Caco-2 (cell line): ENCODE measurements at regions not wholly inside any gene's neighbourhood (a gene's known extent, or its start where the extent isn't known, plus 50 kb on each side); places are given as distances from the start of the nearest gene placed in this dataset.

Source experiments
- BruUV-seq: library from RNA; stranded (reverse); fragments of 400-500 nt; replicated peaks from 2 replicates; lab custom pipeline; 2021; lab: Mats Ljungman, UMichigan
- CTCF ChIA-PET: fragments of 300-600 bp; sonication (Branson Sonifier 250); formaldehyde crosslinking; loops from one replicate; lab custom pipeline; 2022; ENCODE audit warnings: antibody characterized with exemption; lab: Charles Lee
- POLR2A ChIA-PET: fragments of 300-600 bp; sonication (Branson Sonifier 250); formaldehyde crosslinking; loops from one replicate; lab custom pipeline; 2022; ENCODE audit warnings: antibody characterized with exemption; lab: Charles Lee
- DNase-seq, 2 experiments: peaks; one replicate each; pipeline versions ENCODE4 v3.0.0 to v3.0.0-alpha.2; 2020 to 2022
- H3K27me3 ChIP-seq: replicated peaks from 2 replicates; pipeline ENCODE4 v1.6.0; 2011; ENCODE audit warnings: low read length; ENCODE audit not compliant: control insufficient read depth, insufficient read depth
- H3K36me3 ChIP-seq: 2 replicates; pipeline ENCODE4 v1.5.1; 2011; ENCODE audit warnings: low read length; ENCODE audit not compliant: control insufficient read depth, insufficient read depth
- H3K4me1 ChIP-seq: fragments of 250-450 bp; sonication (Bioruptor Pico); 2 replicates; pipeline ENCODE4 v1.5.1; 2020; ENCODE audit warnings: mild to moderate bottlenecking
- H3K4me3 ChIP-seq: 2 replicates; pipeline ENCODE4 v1.5.1; 2011; ENCODE audit warnings: low read depth, mild to moderate bottlenecking, control low read depth, low read length
- H3K9me3 ChIP-seq: fragments of 250-450 bp; sonication (Bioruptor Pico); 2 replicates; pipeline ENCODE4 v1.5.1; 2020; ENCODE audit warnings: mild to moderate bottlenecking, moderate library complexity
- H3K27ac Mint-ChIP-seq: one replicate; pipeline ENCODE4 v1.8.0; 2022; ENCODE audit warnings: mixed read lengths; ENCODE audit not compliant: unreplicated experiment
- H3K27me3 Mint-ChIP-seq: one replicate; pipeline ENCODE4 v1.8.0; 2022; ENCODE audit warnings: mixed read lengths; ENCODE audit not compliant: insufficient read depth, unreplicated experiment
- H3K36me3 Mint-ChIP-seq: one replicate; pipeline ENCODE4 v1.8.0; 2022; ENCODE audit warnings: mild to moderate bottlenecking, mixed read lengths; ENCODE audit not compliant: insufficient read depth, unreplicated experiment
- H3K4me1 Mint-ChIP-seq: one replicate; pipeline ENCODE4 v1.8.0; 2022; ENCODE audit warnings: low read depth, mixed read lengths; ENCODE audit not compliant: unreplicated experiment
- H3K4me3 Mint-ChIP-seq: one replicate; pipeline ENCODE4 v1.8.0; 2022; ENCODE audit warnings: mild to moderate bottlenecking, moderate library complexity, mixed read lengths; ENCODE audit not compliant: unreplicated experiment
- H3K9me3 Mint-ChIP-seq: one replicate; pipeline ENCODE4 v1.8.0; 2022; ENCODE audit warnings: mixed read lengths; ENCODE audit not compliant: unreplicated experiment
- CTCF ChIP-seq, 2 experiments: fragments of 200-600 bp in 1 of 2; IDR thresholded peaks; 1 replicate in 1 of 2; 2 replicates in 1 of 2; pipeline versions ENCODE4 v1.5.1 to v1.8.0; 2011 to 2022; ENCODE audit warnings: antibody characterized with exemption in 1 of 2, control low read depth in 1 of 2, inconsistent platforms in 1 of 2, low read depth in 1 of 2, low read length in 1 of 2, mild to moderate bottlenecking in 1 of 2, moderate library complexity in 1 of 2; ENCODE audit not compliant: insufficient read depth in 1 of 2, severe bottlenecking in 1 of 2, unreplicated experiment in 1 of 2
- intact Hi-C: fragments of 100-400 bp; cut with micrococcal nuclease; formaldehyde crosslinking; loops from one replicate; pipeline ENCODE4 v1.10.0; 2022; ENCODE audit not compliant: unreplicated experiment

- no peaks in the 10 kb centered on the region for H3K36me3 ChIP-seq
- H3K4me1 Mint-ChIP-seq: peaks cover 19% of the 10 kb centered on the region
- H3K27ac Mint-ChIP-seq: no peak overlapping the region
- CTCF ChIA-PET: no interaction called here
- peaks cover 6% of the 10 kb centered on the region for H3K27me3 Mint-ChIP-seq
- no peaks in the 10 kb centered on the region for H3K4me1 ChIP-seq
- H3K4me3 ChIP-seq: no peak overlapping the region
- POLR2A ChIA-PET: no interaction called here
- DNase-seq: no peak
- TF ChIP-seq CTCF (IDR thresholded peaks at IDR 0.05; ENCODE audit: insufficient read depth in 1 of 2, low read depth in 1 of 2, low read length in 1 of 2, severe bottlenecking in 1 of 2, unreplicated experiment in 1 of 2): no peak
- H3K9me3 Mint-ChIP-seq: no peaks in the 10 kb centered on the region
- no peaks in the 10 kb centered on the region for H3K9me3 ChIP-seq
- no peaks in the 10 kb centered on the region for H3K36me3 Mint-ChIP-seq
- no peaks in the 10 kb centered on the region for H3K27me3 ChIP-seq
- no peak overlapping the region for H3K4me3 Mint-ChIP-seq
- no TSS peak for BruUV-seq
- intact Hi-C loops: no loop called here
Observed at GRCh38 chr10:111295788-111296187, 219.0 kb downstream of the ADRA2A start.

GRCh38 chr10:111297351-111297848, 220.6 kb downstream of the ADRA2A start:
- no peak overlapping the region for H3K27ac Mint-ChIP-seq
- H3K9me3 Mint-ChIP-seq: no peaks in the 10 kb centered on the region
- no peaks in the 10 kb centered on the region for H3K36me3 Mint-ChIP-seq
- DNase-seq: no peak
- no peak for TF ChIP-seq CTCF (IDR thresholded peaks at IDR 0.05; ENCODE audit: insufficient read depth in 1 of 2, low read depth in 1 of 2, low read length in 1 of 2, severe bottlenecking in 1 of 2, unreplicated experiment in 1 of 2)
- H3K4me1 Mint-ChIP-seq: peaks cover 19% of the 10 kb centered on the region
- intact Hi-C loops: no loop called here
- no TSS peak for BruUV-seq
- H3K4me3 Mint-ChIP-seq: no peak overlapping the region
- POLR2A ChIA-PET: no interaction called here
- peaks cover 6% of the 10 kb centered on the region for H3K27me3 Mint-ChIP-seq
- H3K4me1 ChIP-seq: no peaks in the 10 kb centered on the region
- H3K27me3 ChIP-seq: no peaks in the 10 kb centered on the region
- no peaks in the 10 kb centered on the region for H3K9me3 ChIP-seq
- H3K4me3 ChIP-seq: no peak overlapping the region
- CTCF ChIA-PET: no interaction called here
- no peaks in the 10 kb centered on the region for H3K36me3 ChIP-seq

GRCh38 chr10:111298031-111298430, 221.2 kb downstream of the ADRA2A start:
- POLR2A ChIA-PET: no interaction called here
- no TSS peak for BruUV-seq
- no peaks in the 10 kb centered on the region for H3K36me3 Mint-ChIP-seq
- no peak overlapping the region for H3K4me3 Mint-ChIP-seq
- Histone ChIP-seq H3K27me3 (no peaks in the 10 kb centered on the region), H3K4me3 (no peak overlapping the region), H3K4me1 (no peaks in the 10 kb centered on the region), H3K36me3 (no peaks in the 10 kb centered on the region), H3K9me3 (no peaks in the 10 kb centered on the region)
- no peak overlapping the region for H3K27ac Mint-ChIP-seq
- no peaks in the 10 kb centered on the region for H3K9me3 Mint-ChIP-seq
- H3K4me1 Mint-ChIP-seq: peaks cover 19% of the 10 kb centered on the region
- CTCF ChIA-PET: no interaction called here
- peaks cover 6% of the 10 kb centered on the region for H3K27me3 Mint-ChIP-seq
- TF ChIP-seq CTCF (IDR thresholded peaks at IDR 0.05; ENCODE audit: insufficient read depth in 1 of 2, low read depth in 1 of 2, low read length in 1 of 2, severe bottlenecking in 1 of 2, unreplicated experiment in 1 of 2): no peak
- intact Hi-C loops: no loop called here
- no peak for DNase-seq
